ENCODE measurements at regions not wholly inside any gene's neighbourhood (a gene's known extent, or its start where the extent isn't known, plus 50 kb on each side); places are given as distances from the start of the nearest gene placed in this dataset.

GRCh38 chrX:16429406-16429805 is 220.6 kb upstream of the S100G start:
- DNase-seq, result no peak
- intact Hi-C loops (cut with micrococcal nuclease), result no loop called here

DNA sequence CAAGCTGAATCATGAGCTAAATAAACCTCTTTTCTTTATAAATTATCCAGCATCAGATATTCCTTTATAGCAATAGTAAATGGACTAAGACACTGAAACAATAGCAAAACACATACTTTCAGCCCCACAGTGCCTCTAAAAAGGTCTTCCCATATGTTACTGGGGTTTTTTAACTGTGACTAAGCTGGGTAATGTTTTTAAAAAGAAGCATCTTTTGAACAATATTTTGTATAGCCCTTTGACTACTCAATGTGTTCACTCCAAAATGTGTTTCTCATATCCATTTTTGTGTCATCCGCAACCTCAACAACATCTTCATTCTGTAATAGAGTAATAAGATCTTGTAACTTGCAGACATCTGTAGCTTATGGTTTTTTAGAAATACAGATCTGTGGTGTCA is 218.7 kb upstream of the S100G start:
- Mint-ChIP-seq H3K36me3 (ENCODE audit: low read depth) (no peaks in the 10 kb centered on the region), H3K27ac (no peak overlapping the region), H3K4me1 (ENCODE audit: low read depth) (peaks cover 11% of the 10 kb centered on the region), H3K27me3 (ENCODE audit: low read depth) (no peaks in the 10 kb centered on the region), H3K9me3 (no peaks in the 10 kb centered on the region), H3K4me3 (no peak overlapping the region)
- CTCF ChIA-PET, result no interaction called here
- no peak for DNase-seq
- intact Hi-C loops (cut with micrococcal nuclease), result loop anchor here (10.0 kb wide), 2 partner anchors 496 to 746 kb away; no protein-coding TSS in a partner anchor

More at GRCh38 chrX:16429406-16429805, 220.6 kb upstream of the S100G start:
- Mint-ChIP-seq H3K4me1 (ENCODE audit: low read depth) (peaks cover 13% of the 10 kb centered on the region), H3K27ac (no peak overlapping the region), H3K27me3 (ENCODE audit: low read depth) (no peaks in the 10 kb centered on the region), H3K4me3 (no peak overlapping the region), H3K9me3 (no peaks in the 10 kb centered on the region), H3K36me3 (ENCODE audit: low read depth) (no peaks in the 10 kb centered on the region)
- CTCF ChIA-PET, result no interaction called here

DNA sequence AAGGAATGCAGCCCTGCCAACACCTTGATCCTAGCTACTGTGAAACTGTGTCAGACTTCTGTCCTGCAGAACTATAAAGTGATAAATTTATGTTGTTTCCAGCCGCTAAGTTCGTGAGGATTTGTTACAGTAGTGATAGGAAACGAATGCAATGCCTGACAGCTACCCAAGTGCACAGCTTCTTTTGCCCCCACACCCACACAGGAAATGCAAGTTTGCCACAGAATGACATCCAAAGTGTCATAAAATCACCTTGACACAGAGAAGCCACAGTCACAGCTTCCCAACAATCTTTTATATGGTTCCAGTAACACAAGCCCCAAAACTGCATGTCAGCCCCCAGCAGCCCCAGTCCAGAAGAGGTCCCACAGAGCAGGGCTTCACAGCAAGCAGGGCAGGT is 216.9 kb upstream of the S100G start:
- H3K4me3 Mint-ChIP-seq, result no peak overlapping the region
- peak; percentile 40 for DNase-seq
- intact Hi-C loops (cut with micrococcal nuclease), result loop anchor here (10.0 kb wide), 2 partner anchors 498 to 748 kb away; no protein-coding TSS in a partner anchor

GRCh38 chrX:16435399-16435986 is 214.5 kb upstream of the S100G start:
- CTCF ChIA-PET, result interaction anchor here (1.1 to 1.7 kb wide), 3 partner anchors 13 to 260 kb away, joined by 5 to 12 read pairs (median 9); no protein-coding TSS in a partner anchor
- intact Hi-C loops (cut with micrococcal nuclease), result loop anchor here (5.0 to 10.0 kb wide), 3 partner anchors 313 to 751 kb away; partner anchors contain the start of gene GRPR
- DNase-seq, result no peak
- peaks cover 11% of the 10 kb centered on the region for H3K4me1 Mint-ChIP-seq (ENCODE audit: low read depth)
- H3K36me3 Mint-ChIP-seq (ENCODE audit: low read depth), result no peaks in the 10 kb centered on the region
- no peaks in the 10 kb centered on the region for H3K9me3 Mint-ChIP-seq
- no peak overlapping the region for H3K27ac Mint-ChIP-seq
- no peaks in the 10 kb centered on the region for H3K27me3 Mint-ChIP-seq (ENCODE audit: low read depth)
- H3K4me3 Mint-ChIP-seq, result no peak overlapping the region

More for the DNA sequence above, 216.9 kb upstream of the S100G start:
- CTCF ChIA-PET, result interaction anchor here (1.4 kb wide), 1 partner anchor 12 kb away, joined by 4 read pairs; no protein-coding TSS in a partner anchor
- H3K4me1 Mint-ChIP-seq (ENCODE audit: low read depth), result peaks cover 11% of the 10 kb centered on the region
- no peaks in the 10 kb centered on the region for H3K36me3 Mint-ChIP-seq (ENCODE audit: low read depth)
- no peaks in the 10 kb centered on the region for H3K27me3 Mint-ChIP-seq (ENCODE audit: low read depth)
- H3K27ac Mint-ChIP-seq, result no peak overlapping the region
- H3K9me3 Mint-ChIP-seq, result no peaks in the 10 kb centered on the region

- CTCF ChIA-PET, result interaction anchor here (0.6 to 1.7 kb wide), 16 partner anchors 8 to 259 kb away, joined by 3 to 12 read pairs (median 5); no protein-coding TSS in a partner anchor
- H3K27me3 Mint-ChIP-seq (ENCODE audit: low read depth), result no peaks in the 10 kb centered on the region
- peak; percentile 84 for DNase-seq
- no peak overlapping the region for H3K27ac Mint-ChIP-seq
- no peaks in the 10 kb centered on the region for H3K9me3 Mint-ChIP-seq
- intact Hi-C loops (cut with micrococcal nuclease), result loop anchor here (1.0 to 10.0 kb wide), 6 partner anchors 9 to 752 kb away; partner anchors contain the start of gene GRPR
- peaks cover 11% of the 10 kb centered on the region for H3K4me1 Mint-ChIP-seq (ENCODE audit: low read depth)
- H3K4me3 Mint-ChIP-seq, result no peak overlapping the region
- H3K36me3 Mint-ChIP-seq (ENCODE audit: low read depth), result no peaks in the 10 kb centered on the region
Measured at GRCh38 chrX:16436348-16437188, 213.4 kb upstream of the S100G start.

DNA sequence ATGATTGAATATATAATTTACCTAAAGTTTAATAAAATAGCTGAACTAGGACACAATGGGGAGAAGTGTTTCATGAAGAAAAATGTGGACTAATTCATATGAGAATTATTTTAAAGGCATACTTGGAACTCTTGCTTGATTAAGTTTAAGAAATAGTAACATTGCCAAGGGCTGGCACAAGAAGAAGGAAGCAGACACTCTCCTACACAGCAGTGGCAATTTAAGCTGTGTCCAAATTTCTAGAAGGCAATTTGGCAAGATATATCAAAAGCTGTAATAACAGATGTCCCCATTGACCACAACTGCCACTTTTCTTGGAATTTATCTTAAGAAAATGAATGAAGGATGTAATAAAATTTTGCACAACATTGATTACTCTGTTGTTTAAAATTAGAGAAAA is 209.5 kb upstream of the S100G start:
- Mint-ChIP-seq H3K27me3 (ENCODE audit: low read depth) (no peaks in the 10 kb centered on the region), H3K36me3 (ENCODE audit: low read depth) (no peaks in the 10 kb centered on the region), H3K27ac (no peak overlapping the region), H3K9me3 (no peaks in the 10 kb centered on the region), H3K4me1 (ENCODE audit: low read depth) (no peaks in the 10 kb centered on the region), H3K4me3 (no peak overlapping the region)
- DNase-seq, result no peak
- CTCF ChIA-PET, result no interaction called here
- intact Hi-C loops (cut with micrococcal nuclease), result no loop called here

DNA sequence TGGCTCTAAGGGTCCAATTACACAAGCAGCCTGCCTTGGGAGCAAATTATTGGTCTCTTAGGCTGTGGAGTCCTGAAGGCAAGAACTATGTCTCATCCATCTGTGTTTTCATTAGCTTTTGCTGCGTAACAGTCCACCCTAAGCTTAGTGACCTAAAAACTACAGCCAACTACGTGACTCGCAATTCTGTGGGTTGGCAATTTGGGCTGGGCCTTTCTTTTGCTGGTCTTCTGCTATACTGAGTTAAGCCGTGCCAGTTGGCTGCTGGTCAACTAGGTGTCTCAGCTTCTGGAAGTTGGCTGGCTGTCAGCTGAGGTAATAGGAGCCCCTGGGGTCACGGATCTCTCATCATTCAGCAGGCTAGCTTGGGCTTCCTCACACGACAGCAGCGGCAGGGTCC is 205.6 kb upstream of the S100G start:
- Mint-ChIP-seq H3K4me1 (ENCODE audit: low read depth) (peaks cover 18% of the 10 kb centered on the region), H3K9me3 (no peaks in the 10 kb centered on the region), H3K36me3 (ENCODE audit: low read depth) (no peaks in the 10 kb centered on the region), H3K4me3 (no peak overlapping the region), H3K27me3 (ENCODE audit: low read depth) (no peaks in the 10 kb centered on the region), H3K27ac (no peak overlapping the region)
- DNase-seq, result no peak
- CTCF ChIA-PET, result interaction anchor here (0.8 to 1.3 kb wide), 3 partner anchors 8 to 18 kb away, joined by 3 to 5 read pairs (median 4); no protein-coding TSS in a partner anchor
- intact Hi-C loops (cut with micrococcal nuclease), result no loop called here

GRCh38 chrX:16445166-16445752 is 204.7 kb upstream of the S100G start:
- no peak overlapping the region for H3K27ac Mint-ChIP-seq
- intact Hi-C loops (cut with micrococcal nuclease), result loop anchor here (1.0 kb wide), 2 partner anchors 9 to 684 kb away; no protein-coding TSS in a partner anchor
- H3K4me1 Mint-ChIP-seq (ENCODE audit: low read depth), result peaks cover 18% of the 10 kb centered on the region
- no peaks in the 10 kb centered on the region for H3K27me3 Mint-ChIP-seq (ENCODE audit: low read depth)
- no peaks in the 10 kb centered on the region for H3K36me3 Mint-ChIP-seq (ENCODE audit: low read depth)
- peak; percentile 54 for DNase-seq
- CTCF ChIA-PET, result interaction anchor here (0.5 to 1.3 kb wide), 7 partner anchors 8 to 169 kb away, joined by 3 to 5 read pairs (median 3); no protein-coding TSS in a partner anchor
- no peak overlapping the region for H3K4me3 Mint-ChIP-seq
- no peaks in the 10 kb centered on the region for H3K9me3 Mint-ChIP-seq

DNA sequence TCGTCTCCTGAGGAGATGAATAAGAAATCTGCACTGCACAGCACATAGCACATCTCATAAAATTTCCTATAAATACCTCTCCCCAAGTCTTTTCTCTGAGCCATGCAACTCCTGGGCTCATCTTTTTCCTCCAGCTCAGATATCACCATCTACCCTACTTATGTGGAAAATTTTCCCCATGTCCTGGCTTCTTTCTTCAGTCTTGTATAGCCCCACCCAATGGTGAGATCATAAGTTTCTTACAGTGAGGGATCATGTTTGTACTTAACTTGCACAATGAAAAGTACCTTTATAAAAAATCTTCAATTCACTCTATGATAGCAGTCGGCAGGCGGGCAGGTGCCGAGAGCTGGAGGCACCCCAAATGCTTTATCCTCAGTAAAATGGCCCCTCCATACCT is 198.6 kb upstream of the S100G start:
- CTCF ChIA-PET, result no interaction called here
- no peaks in the 10 kb centered on the region for H3K36me3 Mint-ChIP-seq (ENCODE audit: low read depth)

DNA sequence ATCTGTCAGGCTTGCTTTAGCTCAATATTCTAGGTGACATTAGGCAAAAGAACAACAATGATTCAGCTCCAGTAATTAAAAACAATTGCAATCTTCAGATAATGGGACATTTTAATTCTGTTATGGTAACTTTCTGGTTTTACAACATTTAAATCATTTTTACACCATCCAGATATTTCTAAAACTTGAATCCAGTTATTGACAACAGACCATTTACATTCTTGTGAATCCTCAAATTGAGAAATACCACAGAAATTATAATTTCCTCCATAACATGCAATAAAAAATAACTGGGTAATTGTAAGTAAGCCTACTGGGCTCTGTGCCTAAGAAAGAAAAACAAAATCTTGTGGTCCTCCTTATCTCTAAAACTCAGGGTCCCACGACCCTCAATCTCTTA is 195.0 kb upstream of the S100G start:
- no peaks in the 10 kb centered on the region for H3K27me3 Mint-ChIP-seq (ENCODE audit: low read depth)
- intact Hi-C loops (cut with micrococcal nuclease), result no loop called here
- H3K4me3 Mint-ChIP-seq, result no peak overlapping the region
- no peaks in the 10 kb centered on the region for H3K36me3 Mint-ChIP-seq (ENCODE audit: low read depth)
- H3K27ac Mint-ChIP-seq, result no peak overlapping the region
- no peaks in the 10 kb centered on the region for H3K9me3 Mint-ChIP-seq
- CTCF ChIA-PET, result no interaction called here
- H3K4me1 Mint-ChIP-seq (ENCODE audit: low read depth), result peaks cover 3% of the 10 kb centered on the region
- DNase-seq, result no peak

More for the DNA sequence above, 198.6 kb upstream of the S100G start:
- intact Hi-C loops (cut with micrococcal nuclease), result no loop called here
- peaks cover 20% of the 10 kb centered on the region for H3K4me1 Mint-ChIP-seq (ENCODE audit: low read depth)
- no peaks in the 10 kb centered on the region for H3K9me3 Mint-ChIP-seq
- DNase-seq, result no peak
- no peak overlapping the region for H3K4me3 Mint-ChIP-seq
- H3K27me3 Mint-ChIP-seq (ENCODE audit: low read depth), result no peaks in the 10 kb centered on the region
- no peak overlapping the region for H3K27ac Mint-ChIP-seq

DNA sequence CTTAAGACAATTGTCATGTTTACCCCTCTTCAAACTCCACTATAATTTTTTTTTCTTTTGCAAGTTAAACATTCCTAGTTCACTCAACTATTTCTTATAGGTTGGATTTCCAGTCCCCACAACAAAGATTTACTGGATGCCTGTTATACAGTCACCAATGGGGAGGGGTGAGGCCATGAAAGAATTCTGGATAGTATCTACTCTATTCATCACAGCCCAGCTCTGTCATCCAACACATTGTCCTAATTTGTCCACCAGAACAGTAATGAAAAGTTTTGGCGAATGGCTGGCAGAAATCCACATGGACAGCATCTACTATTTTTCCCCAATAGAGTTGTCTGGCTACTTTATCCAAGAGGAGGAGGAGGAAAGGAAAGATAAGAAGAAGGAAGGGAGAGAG is 192.7 kb upstream of the S100G start:
- H3K4me3 Mint-ChIP-seq, result no peak overlapping the region
- no peak overlapping the region for H3K27ac Mint-ChIP-seq
- H3K27me3 Mint-ChIP-seq (ENCODE audit: low read depth), result no peaks in the 10 kb centered on the region
- no peaks in the 10 kb centered on the region for H3K36me3 Mint-ChIP-seq (ENCODE audit: low read depth)
- no peak for DNase-seq
- intact Hi-C loops (cut with micrococcal nuclease), result no loop called here
- CTCF ChIA-PET, result no interaction called here
- H3K9me3 Mint-ChIP-seq, result no peaks in the 10 kb centered on the region
- H3K4me1 Mint-ChIP-seq (ENCODE audit: low read depth), result no peaks in the 10 kb centered on the region

DNA sequence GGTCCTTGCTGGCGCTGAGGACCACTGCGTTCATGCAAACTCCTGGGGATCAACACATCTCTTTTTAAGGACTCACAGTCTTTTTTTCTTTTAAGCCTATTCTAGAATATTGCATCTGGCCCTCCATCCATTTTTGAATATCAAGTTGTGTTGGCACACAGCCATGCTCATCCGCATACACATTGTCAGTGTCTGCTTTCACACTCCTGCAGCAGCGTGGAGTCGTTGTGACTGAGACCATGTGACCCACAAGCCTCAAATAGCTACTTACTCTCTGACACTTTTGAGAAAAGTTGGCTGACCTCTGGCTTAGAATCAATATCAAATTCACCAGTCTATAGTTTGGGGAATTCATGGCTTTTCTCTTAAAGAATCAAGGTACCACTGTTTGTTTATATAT is 191.8 kb upstream of the S100G start:
- intact Hi-C loops (cut with micrococcal nuclease), result no loop called here
- Mint-ChIP-seq H3K4me3 (no peak overlapping the region), H3K9me3 (no peaks in the 10 kb centered on the region), H3K36me3 (ENCODE audit: low read depth) (no peaks in the 10 kb centered on the region), H3K4me1 (ENCODE audit: low read depth) (no peaks in the 10 kb centered on the region), H3K27me3 (ENCODE audit: low read depth) (no peaks in the 10 kb centered on the region), H3K27ac (no peak overlapping the region)
- no peak for DNase-seq
- CTCF ChIA-PET, result no interaction called here

Measured in activated naive CD4-positive, alpha-beta T cell treated with anti-CD3 and anti-CD28 coated beads for 36 hours (primary cell).